ENCODE measurements at regions not wholly inside any gene's neighbourhood (a gene's known extent, or its start where the extent isn't known, plus 50 kb on each side); places are given as distances from the start of the nearest gene placed in this dataset.

GRCh38 chr19:28469544-28469943, 743.4 kb downstream of the UQCRFS1 start:
- TF ChIP-seq, protein P1, sequence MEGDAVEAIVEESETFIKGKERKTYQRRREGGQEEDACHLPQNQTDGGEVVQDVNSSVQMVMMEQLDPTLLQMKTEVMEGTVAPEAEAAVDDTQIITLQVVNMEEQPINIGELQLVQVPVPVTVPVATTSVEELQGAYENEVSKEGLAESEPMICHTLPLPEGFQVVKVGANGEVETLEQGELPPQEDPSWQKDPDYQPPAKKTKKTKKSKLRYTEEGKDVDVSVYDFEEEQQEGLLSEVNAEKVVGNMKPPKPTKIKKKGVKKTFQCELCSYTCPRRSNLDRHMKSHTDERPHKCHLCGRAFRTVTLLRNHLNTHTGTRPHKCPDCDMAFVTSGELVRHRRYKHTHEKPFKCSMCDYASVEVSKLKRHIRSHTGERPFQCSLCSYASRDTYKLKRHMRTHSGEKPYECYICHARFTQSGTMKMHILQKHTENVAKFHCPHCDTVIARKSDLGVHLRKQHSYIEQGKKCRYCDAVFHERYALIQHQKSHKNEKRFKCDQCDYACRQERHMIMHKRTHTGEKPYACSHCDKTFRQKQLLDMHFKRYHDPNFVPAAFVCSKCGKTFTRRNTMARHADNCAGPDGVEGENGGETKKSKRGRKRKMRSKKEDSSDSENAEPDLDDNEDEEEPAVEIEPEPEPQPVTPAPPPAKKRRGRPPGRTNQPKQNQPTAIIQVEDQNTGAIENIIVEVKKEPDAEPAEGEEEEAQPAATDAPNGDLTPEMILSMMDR (IDR thresholded peaks at IDR 0.05 in 8 of 11, conservative IDR thresholded peaks at IDR 0.05 in 3 of 11): no peak
- no peak for TF ChIP-seq POLR2A (IDR thresholded peaks at IDR 0.05)

Measured in spleen (tissue), 7 donors.